ENCODE measurements at regions not wholly inside any gene's neighbourhood (a gene's known extent, or its start where the extent isn't known, plus 50 kb on each side); places are given as distances from the start of the nearest gene placed in this dataset.

DNA sequence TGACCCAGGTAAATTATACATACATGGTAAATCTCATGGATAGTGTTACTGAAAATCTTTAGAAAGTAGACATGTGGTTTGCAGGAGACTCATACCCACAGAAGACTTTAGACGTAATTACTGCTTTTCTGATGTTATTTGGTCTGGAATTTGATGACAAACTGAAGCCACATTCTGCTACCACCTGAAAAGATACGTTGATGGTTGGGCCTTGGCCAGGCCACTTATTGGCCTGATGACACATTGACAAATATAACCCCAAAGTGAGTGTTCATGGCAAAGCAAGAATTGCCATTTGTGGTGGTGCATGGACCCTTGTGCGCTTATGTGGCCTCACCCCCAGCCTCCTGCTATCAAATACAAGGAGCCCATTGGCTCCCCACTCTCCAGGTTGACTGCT lies 155.6 kb downstream of the METTL4 start:
- no peak overlapping the region for H3K27ac ChIP-seq
- TF ChIP-seq, protein P1, sequence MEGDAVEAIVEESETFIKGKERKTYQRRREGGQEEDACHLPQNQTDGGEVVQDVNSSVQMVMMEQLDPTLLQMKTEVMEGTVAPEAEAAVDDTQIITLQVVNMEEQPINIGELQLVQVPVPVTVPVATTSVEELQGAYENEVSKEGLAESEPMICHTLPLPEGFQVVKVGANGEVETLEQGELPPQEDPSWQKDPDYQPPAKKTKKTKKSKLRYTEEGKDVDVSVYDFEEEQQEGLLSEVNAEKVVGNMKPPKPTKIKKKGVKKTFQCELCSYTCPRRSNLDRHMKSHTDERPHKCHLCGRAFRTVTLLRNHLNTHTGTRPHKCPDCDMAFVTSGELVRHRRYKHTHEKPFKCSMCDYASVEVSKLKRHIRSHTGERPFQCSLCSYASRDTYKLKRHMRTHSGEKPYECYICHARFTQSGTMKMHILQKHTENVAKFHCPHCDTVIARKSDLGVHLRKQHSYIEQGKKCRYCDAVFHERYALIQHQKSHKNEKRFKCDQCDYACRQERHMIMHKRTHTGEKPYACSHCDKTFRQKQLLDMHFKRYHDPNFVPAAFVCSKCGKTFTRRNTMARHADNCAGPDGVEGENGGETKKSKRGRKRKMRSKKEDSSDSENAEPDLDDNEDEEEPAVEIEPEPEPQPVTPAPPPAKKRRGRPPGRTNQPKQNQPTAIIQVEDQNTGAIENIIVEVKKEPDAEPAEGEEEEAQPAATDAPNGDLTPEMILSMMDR (IDR thresholded peaks at IDR 0.05): no peak
- no peak for TF ChIP-seq ZFX (IDR thresholded peaks at IDR 0.05; ENCODE audit: borderline replicate concordance)

DNA sequence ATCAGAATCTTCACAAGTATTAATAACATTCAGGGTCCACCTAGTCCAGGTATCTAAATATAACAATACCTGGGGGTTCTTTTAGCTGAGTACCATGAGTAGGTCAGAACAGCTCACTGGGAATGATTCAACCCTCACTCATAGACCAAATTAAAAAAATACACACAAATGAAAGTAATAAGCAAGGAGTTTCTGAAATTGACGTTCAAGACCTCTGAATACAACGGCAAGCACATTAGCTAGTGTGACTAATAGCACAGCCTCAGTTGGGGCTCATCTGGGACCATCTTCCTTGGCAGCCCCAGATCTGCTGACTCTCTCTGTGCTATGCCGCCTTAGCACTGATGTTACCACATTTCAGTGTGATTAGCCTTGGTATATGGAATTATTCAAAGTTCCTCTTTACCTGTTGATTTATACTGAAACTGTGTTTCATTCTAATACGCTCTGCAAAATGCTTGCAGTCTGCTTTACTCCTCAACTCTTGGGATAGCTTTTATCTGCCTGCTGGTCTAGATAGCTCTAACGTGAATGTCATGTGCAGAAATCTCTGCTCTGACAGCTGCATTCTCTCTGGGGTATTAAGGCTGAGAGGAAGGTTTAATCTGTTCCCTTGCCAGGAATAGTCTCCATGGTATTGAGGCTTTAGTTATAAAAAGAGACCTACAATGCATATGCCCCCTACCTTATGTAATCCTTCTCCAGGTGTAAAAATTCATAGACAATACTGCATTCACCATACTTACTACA lies 153.3 kb downstream of the METTL4 start:
- TF ChIP-seq ZFX (IDR thresholded peaks at IDR 0.05; ENCODE audit: borderline replicate concordance): no peak
- TF ChIP-seq, protein P1 (IDR thresholded peaks at IDR 0.05): no peak
- no peak overlapping the region for H3K27ac ChIP-seq

DNA sequence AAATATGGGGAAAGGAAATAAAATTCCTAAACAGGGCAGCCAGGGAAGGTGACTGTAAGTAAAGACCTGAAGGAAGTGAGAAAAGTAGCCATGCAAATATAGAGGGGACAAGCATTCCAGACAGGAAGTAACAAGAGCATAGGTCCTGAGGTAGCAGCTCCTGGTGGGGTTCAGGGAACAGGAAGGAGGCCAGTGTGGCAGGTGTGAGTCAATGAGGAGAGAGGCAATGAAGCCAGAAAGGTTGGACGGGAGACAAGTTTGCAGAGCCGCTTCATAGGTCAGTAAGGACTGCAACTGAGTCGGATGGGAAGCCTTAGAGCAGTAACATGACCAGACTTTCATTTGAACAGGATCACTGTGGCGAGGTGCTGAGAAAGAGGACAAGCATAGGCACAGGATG lies 150.9 kb downstream of the METTL4 start:
- H3K27ac ChIP-seq: no peak overlapping the region
- no peak for TF ChIP-seq ZFX (IDR thresholded peaks at IDR 0.05; ENCODE audit: borderline replicate concordance)
- TF ChIP-seq, protein P1 (IDR thresholded peaks at IDR 0.05): no peak

DNA sequence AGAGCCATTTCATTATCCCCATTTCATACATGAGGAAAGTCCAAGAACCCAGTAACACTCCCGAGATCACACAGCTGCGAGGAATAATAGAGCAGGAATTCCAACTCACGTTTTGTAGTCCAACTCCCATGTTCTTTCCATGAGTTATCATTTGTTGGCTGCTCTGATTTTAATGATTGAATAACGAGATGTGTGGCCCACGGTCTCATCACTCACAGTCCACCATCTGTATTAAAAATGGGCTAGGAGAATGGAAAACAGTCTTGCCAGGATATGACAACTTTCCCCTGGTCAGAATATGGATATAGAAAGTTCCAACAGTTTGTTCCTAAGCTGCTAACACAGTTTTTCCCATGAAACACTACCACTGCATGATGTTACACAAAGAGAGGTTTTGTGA lies 147.5 kb downstream of the METTL4 start:
- TF ChIP-seq, protein P1 (IDR thresholded peaks at IDR 0.05): no peak
- TF ChIP-seq ZFX (IDR thresholded peaks at IDR 0.05; ENCODE audit: borderline replicate concordance): no peak
- no peak overlapping the region for H3K27ac ChIP-seq

DNA sequence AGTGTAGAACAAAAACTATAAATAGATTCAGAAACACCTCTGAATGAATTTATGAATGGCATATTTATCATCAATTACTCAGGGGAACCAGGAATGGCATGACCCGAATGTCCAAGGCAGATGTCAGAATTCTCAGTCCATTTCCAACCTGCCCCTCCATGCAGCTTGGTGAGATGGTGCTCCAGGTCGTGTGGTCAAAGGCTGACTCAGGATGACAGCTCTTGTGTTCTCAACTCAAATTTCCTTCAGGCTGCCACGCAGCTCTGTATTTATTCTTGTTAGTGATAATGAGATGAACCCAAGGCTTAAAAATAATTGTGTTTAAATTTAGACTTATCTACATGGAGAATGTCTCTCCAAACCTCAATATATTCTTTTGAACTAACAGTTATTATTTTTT lies 146.9 kb downstream of the METTL4 start:
- H3K27ac ChIP-seq: no peak overlapping the region
- no peak for TF ChIP-seq ZFX (IDR thresholded peaks at IDR 0.05; ENCODE audit: borderline replicate concordance)
- TF ChIP-seq, protein P1 (IDR thresholded peaks at IDR 0.05): no peak

DNA sequence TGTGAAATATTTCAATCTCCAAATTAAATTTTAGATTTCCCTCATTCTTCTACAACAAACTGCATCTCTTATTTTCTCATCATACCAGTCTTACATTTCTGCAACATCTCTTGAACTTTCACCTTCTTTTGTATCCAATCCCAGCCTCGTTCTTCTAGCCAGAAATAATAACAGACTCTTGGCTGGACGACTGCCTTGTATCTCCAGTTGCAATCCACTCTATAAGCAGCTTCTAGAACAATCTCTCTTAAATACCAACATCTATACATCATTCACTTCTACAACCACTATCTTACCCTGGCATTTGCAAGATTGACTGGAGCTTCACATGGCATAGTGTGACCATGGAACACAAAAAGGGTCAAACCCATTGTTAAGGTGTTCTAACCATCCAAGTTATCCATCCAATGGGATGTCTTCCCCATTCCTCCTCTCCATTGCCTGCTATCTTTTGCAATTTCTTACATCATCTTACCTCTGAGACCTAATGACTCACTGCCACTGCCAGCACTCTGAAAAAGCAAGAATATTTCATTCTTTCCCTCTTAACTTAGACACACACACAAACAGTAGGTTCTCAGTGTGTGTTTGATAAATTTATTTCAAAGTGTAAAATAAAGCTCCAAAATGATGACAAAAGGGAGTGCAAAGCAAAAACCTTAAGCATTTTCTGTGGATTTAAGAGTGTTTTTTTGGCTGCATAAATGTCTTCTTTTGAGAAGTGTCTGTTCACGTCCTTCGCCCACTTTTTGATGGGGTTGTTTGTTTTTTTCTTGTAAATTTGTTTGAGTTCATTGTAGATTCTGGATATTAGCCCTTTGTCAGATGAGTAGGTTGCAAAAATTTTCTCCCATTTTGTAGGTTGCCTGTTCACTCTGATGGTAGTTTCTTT lies 145.6 kb downstream of the METTL4 start:
- no peak overlapping the region for H3K27ac ChIP-seq
- TF ChIP-seq, protein P1 (IDR thresholded peaks at IDR 0.05): no peak
- no peak for TF ChIP-seq ZFX (IDR thresholded peaks at IDR 0.05; ENCODE audit: borderline replicate concordance)

DNA sequence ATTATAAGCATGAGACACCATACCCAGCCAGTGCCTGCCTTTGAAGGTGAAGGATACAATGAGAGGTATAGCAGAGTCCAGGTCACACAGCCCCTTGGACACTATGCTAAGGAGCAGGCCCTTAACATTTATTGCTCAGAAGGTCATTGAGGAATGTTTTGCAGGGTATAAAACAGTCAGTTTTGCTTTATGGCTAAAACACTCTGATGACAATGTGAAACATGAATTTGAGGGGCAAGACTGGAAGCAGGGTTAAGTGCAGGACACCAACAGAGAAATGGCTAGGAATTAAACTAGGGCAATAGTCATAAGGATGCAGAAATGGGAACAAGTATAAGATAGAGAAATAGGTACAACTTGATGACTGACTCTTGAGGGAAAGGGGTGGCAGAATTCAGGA lies 141.1 kb downstream of the METTL4 start:
- no peak overlapping the region for H3K27ac ChIP-seq
- TF ChIP-seq, protein P1 (IDR thresholded peaks at IDR 0.05): no peak
- TF ChIP-seq ZFX (IDR thresholded peaks at IDR 0.05; ENCODE audit: borderline replicate concordance): no peak

Measured in 22Rv1 (cell line).